Adrenal gland (tissue), 5 donors: ENCODE measurements at regions not wholly inside any gene's neighbourhood (a gene's known extent, or its start where the extent isn't known, plus 50 kb on each side); places are given as distances from the start of the nearest gene placed in this dataset.

Experiments used
- CTCF ChIP-seq, 6 experiments: fragments of 450-650 bp in 4 of 6; fragments of 200-600 bp in 2 of 6; sonication (generic) in 1 of 6; IDR thresholded peaks; 1 replicate in 5 of 6; 2 replicates in 1 of 6; pipeline versions ENCODE4 v1.5.1 to v1.8.0; 2016 to 2021; ENCODE audit warnings: antibody characterized with exemption in 6 of 6, mild to moderate bottlenecking in 2 of 6, moderate library complexity in 1 of 6
- POLR2A ChIP-seq, 2 donors: fragments of 450-650 bp; IDR thresholded peaks; one replicate each; pipeline ENCODE4 v1.6.1; 2017; ENCODE audit warnings: antibody characterized with exemption in 2 of 2, mild to moderate bottlenecking in 2 of 2, moderate library complexity in 1 of 2
- donor health status: DM: no; HTN: no; CAD: no.

- TF ChIP-seq POLR2A (IDR thresholded peaks at IDR 0.05) (no peak), CTCF (IDR thresholded peaks at IDR 0.05) (no peak)
Measured at GRCh38 chr6:105483492-105483891, 80.6 kb upstream of the PREP start.
